Testis (tissue), 2 donors: ENCODE measurements at regions not wholly inside any gene's neighbourhood (a gene's known extent, or its start where the extent isn't known, plus 50 kb on each side); places are given as distances from the start of the nearest gene placed in this dataset.
A peak's percentile ranks its signal among the peaks of the same experiment; 100 is the strongest.

Experiments
- DNase-seq: peaks from one replicate; pipeline ENCODE4 v3.0.0-alpha.2; 2019
- H3K27ac ChIP-seq, 2 donors: fragments of 200-600 bp; sonication (generic); one replicate each; pipeline ENCODE4 v1.5.1; 2019
- H3K27me3 ChIP-seq: fragments of 200-600 bp; sonication (generic); one replicate; pipeline ENCODE4 v1.5.1; 2019
- H3K36me3 ChIP-seq: fragments of 200-600 bp; sonication (generic); one replicate; pipeline ENCODE4 v1.5.1; 2017; ENCODE audit warnings: low read depth; ENCODE audit errors: missing control alignments
- H3K4me1 ChIP-seq: fragments of 200-600 bp; sonication (generic); one replicate; pipeline ENCODE4 v1.5.1; 2019
- H3K4me3 ChIP-seq, 2 donors: fragments of 200-600 bp; sonication (generic); one replicate each; pipeline ENCODE4 v1.5.1; 2017 to 2019
- H3K9me3 ChIP-seq: fragments of 200-600 bp; sonication (generic); one replicate; pipeline ENCODE4 v1.5.1; 2017
- CTCF ChIP-seq, 3 experiments: fragments of 450-650 bp in 2 of 3; fragments of 200-600 bp in 1 of 3; sonication (generic) in 1 of 3; IDR thresholded peaks; one replicate each; pipeline ENCODE4 v1.5.1; 2016 to 2019; ENCODE audit warnings: antibody characterized with exemption in 3 of 3, mild to moderate bottlenecking in 2 of 3, moderate library complexity in 1 of 3
- POLR2A ChIP-seq: fragments of 450-650 bp; IDR thresholded peaks from one replicate; pipeline ENCODE4 v1.6.1; 2017; ENCODE audit warnings: antibody characterized with exemption, mild to moderate bottlenecking, moderate library complexity
- WGBS, 2 donors: methylation state at CpG; one replicate each; pipeline ENCODE4 v1.1.5; 2018; 5-methylcytosine and 5-hydroxymethylcytosine counted together
- intact Hi-C: fragments of 100-400 bp; cut with DNase I; formaldehyde crosslinking; loops from one replicate; pipeline ENCODE4 v1.15.1; 2023; ENCODE audit warnings: low total_unique reads

- intact Hi-C loops: no loop called here
- DNase-seq: no peak
- Histone ChIP-seq H3K9me3 (no peaks in the 10 kb centered on the region), H3K4me1 (peaks cover 20% of the 10 kb centered on the region), H3K27me3 (no peaks in the 10 kb centered on the region), H3K36me3 (no peaks in the 10 kb centered on the region), H3K4me3 (no peak overlapping the region), H3K27ac (peak overlapping the region in 1 of 2 donors; percentile 77)
- 71 to 80% methylated on average over 4 of the region's 4 CpGs for WGBS, 2 donors
- TF ChIP-seq POLR2A (no peak), CTCF (IDR thresholded peaks at IDR 0.05) (no peak)
Measured at GRCh38 chr15:62546628-62547027, 381.5 kb upstream of the C2CD4B start.

- Histone ChIP-seq H3K4me3 (no peak overlapping the region), H3K9me3 (no peaks in the 10 kb centered on the region), H3K4me1 (peaks cover 20% of the 10 kb centered on the region), H3K27me3 (no peaks in the 10 kb centered on the region), H3K36me3 (no peaks in the 10 kb centered on the region), H3K27ac (no peak overlapping the region)
- no peak for DNase-seq
- intact Hi-C loops: no loop called here
- TF ChIP-seq CTCF (IDR thresholded peaks at IDR 0.05) (no peak), POLR2A (no peak)
- WGBS, 2 donors: 91 to 93% methylated on average over 3 of the region's 3 CpGs
Measured at GRCh38 chr15:62547584-62547983, 382.5 kb upstream of the C2CD4B start.

DNA sequence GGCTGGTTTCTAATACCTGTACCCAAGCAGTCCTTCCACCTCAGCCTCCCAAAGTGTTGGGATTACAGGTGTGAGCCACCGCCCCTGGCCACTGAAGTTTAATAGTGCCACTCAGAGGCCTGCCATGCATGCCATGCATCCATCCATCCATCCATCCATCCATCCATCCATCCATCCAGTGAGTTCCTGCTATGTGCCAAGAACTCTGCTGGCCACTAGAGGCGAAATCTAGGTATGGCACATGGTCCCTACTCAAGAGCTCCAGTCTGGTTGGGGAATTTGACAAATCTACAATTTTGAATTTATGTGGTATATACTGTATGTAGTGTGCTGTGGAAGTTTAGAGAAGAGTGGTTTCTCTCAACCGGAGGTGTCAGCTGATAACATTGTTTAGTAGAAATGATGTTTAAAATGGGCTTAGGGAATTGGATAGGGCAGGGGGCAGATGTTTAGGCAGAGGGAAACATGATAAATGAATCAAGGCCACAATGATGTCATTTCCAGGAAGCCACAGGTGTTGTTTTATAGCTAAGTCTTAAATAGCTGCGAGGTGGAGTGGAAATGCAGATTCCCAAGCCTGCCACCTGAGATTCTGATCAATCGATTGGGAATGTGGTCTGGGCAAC lies 384.4 kb upstream of the C2CD4B start:
- intact Hi-C loops: no loop called here

DNA sequence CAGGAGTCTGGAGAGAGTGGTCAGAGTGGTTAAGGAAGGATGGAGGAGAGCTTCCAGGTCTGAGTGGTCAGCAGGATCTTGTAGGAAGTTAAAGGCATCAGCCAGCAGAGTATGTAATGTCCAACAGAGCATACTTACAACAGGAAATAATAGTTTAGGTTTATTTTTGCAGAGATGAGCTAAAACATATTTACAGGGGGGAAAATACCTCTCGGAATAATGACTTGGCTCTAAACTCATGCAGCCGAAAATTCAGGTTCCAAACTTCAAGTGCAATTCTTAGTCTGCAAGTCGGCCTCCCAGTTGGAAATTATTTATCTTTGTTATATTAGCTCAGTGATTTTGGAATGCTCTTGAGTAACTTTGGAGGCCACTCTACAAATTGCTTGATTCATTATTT lies 385.0 kb upstream of the C2CD4B start:
- H3K27me3 ChIP-seq: no peaks in the 10 kb centered on the region

More for the DNA sequence above, 384.4 kb upstream of the C2CD4B start:
- H3K9me3 ChIP-seq: no peaks in the 10 kb centered on the region
- no peaks in the 10 kb centered on the region for H3K36me3 ChIP-seq
- WGBS, 2 donors: 79 to 91% methylated on average over 5 of the region's 5 CpGs
- no peak overlapping the region for H3K4me3 ChIP-seq
- peak; percentile 57 for DNase-seq
- H3K27ac ChIP-seq: no peak overlapping the region
- H3K4me1 ChIP-seq: peaks cover 20% of the 10 kb centered on the region
- H3K27me3 ChIP-seq: no peaks in the 10 kb centered on the region
- no peak for TF ChIP-seq POLR2A
- TF ChIP-seq CTCF (IDR thresholded peaks at IDR 0.05): peak in 2 of 3 experiments; percentile 18 to 47

More for the DNA sequence above, 385.0 kb upstream of the C2CD4B start:
- DNase-seq: no peak
- peaks cover 20% of the 10 kb centered on the region for H3K4me1 ChIP-seq
- WGBS, 2 donors: 42 to 57% methylated on average over 3 of the region's 3 CpGs
- intact Hi-C loops: no loop called here
- no peaks in the 10 kb centered on the region for H3K9me3 ChIP-seq
- TF ChIP-seq CTCF (IDR thresholded peaks at IDR 0.05) (no peak), POLR2A (no peak)
- H3K27ac ChIP-seq: no peak overlapping the region
- no peaks in the 10 kb centered on the region for H3K36me3 ChIP-seq
- H3K4me3 ChIP-seq: no peak overlapping the region
